Left lung (tissue), 4 donors: ENCODE measurements at regions not wholly inside any gene's neighbourhood (a gene's known extent, or its start where the extent isn't known, plus 50 kb on each side); places are given as distances from the start of the nearest gene placed in this dataset.

Experiments
- ATAC-seq: fragments of 200-7000 bp; cut with Tn5 transposase; one replicate; pipeline ENCODE4 v1.9.1; 2020; ENCODE audit warnings: moderate library complexity
- DNase-seq, 4 donors: peaks; one replicate each; pipeline ENCODE4 v3.0.0-alpha.2; 2013 to 2020
- H3K27ac ChIP-seq, 2 donors: fragments of 200-600 bp; sonication (generic) in 1 of 2; one replicate each; pipeline versions ENCODE4 v1.5.0 to v1.8.0; 2020 to 2021
- H3K27me3 ChIP-seq, 2 donors: fragments of 200-600 bp; sonication (generic) in 1 of 2; one replicate each; pipeline versions ENCODE4 v1.5.0 to v1.8.0; 2020 to 2021
- H3K36me3 ChIP-seq, 2 donors: fragments of 200-600 bp; sonication (generic) in 1 of 2; one replicate each; pipeline versions ENCODE4 v1.5.0 to v1.8.0; 2020 to 2021
- H3K4me1 ChIP-seq, 2 donors: fragments of 200-600 bp; one replicate each; pipeline ENCODE4 v1.8.0; 2021
- H3K4me3 ChIP-seq, 2 donors: fragments of 200-600 bp; sonication (generic) in 1 of 2; one replicate each; pipeline versions ENCODE4 v1.5.0 to v1.8.0; 2020 to 2021; ENCODE audit warnings: mild to moderate bottlenecking in 1 of 2
- H3K9me3 ChIP-seq, 2 donors: fragments of 200-600 bp; sonication (generic) in 1 of 2; one replicate each; pipeline versions ENCODE4 v1.5.0 to v1.8.0; 2020 to 2021
- intact Hi-C, 2 donors: fragments of 100-400 bp; cut with DNase I; formaldehyde crosslinking; loops; one replicate each; pipeline versions ENCODE4 v1.11.2 to v1.14.2; 2022
- TF ChIP-seq, protein P1 (sequence below), 2 donors: fragments of 200-600 bp; sonication (generic) in 1 of 2; IDR thresholded peaks; one replicate each; pipeline versions ENCODE4 v1.5.0 to v1.8.0; 2021; ENCODE audit warnings: antibody characterized with exemption in 2 of 2
- donor health status: DM: no; HTN: yes; CAD: no.
- donor health status: DM: no; HTN: no; CAD: no.

DNA sequence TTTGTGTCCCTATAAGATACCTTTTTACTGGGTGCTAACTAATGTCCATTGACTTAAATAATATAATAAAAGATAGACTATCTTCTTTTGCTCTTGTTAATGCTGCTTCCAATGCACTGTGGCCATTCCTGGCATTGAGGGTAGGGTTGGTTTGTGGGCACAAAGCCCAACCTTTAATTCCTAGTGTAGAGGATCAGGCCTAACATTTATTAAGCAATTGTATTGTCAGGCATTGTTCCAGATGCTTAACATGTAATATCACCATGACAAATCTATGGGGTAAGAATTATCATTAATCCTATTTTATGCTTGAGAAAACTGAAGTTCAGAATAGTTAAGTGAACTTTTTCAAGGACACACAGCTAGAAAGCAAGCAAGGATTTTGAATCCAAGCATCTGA, 60.4 kb upstream of the GPBP1 start:
- ATAC-seq (no peak), DNase-seq (no peak)
- no peaks in the 10 kb centered on the region for H3K27me3 ChIP-seq
- TF ChIP-seq, protein P1, sequence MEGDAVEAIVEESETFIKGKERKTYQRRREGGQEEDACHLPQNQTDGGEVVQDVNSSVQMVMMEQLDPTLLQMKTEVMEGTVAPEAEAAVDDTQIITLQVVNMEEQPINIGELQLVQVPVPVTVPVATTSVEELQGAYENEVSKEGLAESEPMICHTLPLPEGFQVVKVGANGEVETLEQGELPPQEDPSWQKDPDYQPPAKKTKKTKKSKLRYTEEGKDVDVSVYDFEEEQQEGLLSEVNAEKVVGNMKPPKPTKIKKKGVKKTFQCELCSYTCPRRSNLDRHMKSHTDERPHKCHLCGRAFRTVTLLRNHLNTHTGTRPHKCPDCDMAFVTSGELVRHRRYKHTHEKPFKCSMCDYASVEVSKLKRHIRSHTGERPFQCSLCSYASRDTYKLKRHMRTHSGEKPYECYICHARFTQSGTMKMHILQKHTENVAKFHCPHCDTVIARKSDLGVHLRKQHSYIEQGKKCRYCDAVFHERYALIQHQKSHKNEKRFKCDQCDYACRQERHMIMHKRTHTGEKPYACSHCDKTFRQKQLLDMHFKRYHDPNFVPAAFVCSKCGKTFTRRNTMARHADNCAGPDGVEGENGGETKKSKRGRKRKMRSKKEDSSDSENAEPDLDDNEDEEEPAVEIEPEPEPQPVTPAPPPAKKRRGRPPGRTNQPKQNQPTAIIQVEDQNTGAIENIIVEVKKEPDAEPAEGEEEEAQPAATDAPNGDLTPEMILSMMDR (IDR thresholded peaks at IDR 0.05), result no peak
- no peak overlapping the region for H3K27ac ChIP-seq
- no peaks in the 10 kb centered on the region for H3K4me1 ChIP-seq
- no peak overlapping the region for H3K4me3 ChIP-seq
- no peaks in the 10 kb centered on the region for H3K36me3 ChIP-seq
- H3K9me3 ChIP-seq, result no peaks in the 10 kb centered on the region
- intact Hi-C loops, result no loop called here

DNA sequence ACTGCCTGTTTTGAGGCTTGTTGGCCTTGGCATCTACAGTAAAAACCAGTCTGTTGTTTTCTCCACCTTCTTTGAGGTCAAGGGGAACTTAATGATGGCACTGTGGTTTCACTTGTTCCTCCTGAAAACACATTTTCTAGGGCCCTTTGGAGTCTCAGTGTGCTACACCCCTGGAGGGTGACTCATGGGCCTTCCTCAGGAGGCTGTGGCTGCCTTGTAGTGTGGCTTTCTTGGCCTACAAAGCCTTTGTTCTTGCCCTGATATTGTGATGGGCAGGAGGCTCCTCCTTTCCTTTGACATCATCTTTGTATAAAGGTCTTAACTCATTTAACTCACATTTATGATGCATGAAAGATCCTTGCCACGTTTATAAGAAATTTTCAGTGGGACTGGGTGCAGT, 56.3 kb upstream of the GPBP1 start:
- DNase-seq (no peak), ATAC-seq (no peak)
- H3K4me1 ChIP-seq, result no peaks in the 10 kb centered on the region
- TF ChIP-seq, protein P1 (IDR thresholded peaks at IDR 0.05), result no peak
- no peaks in the 10 kb centered on the region for H3K36me3 ChIP-seq
- H3K9me3 ChIP-seq, result no peaks in the 10 kb centered on the region
- no peak overlapping the region for H3K27ac ChIP-seq
- H3K4me3 ChIP-seq, result no peak overlapping the region
- H3K27me3 ChIP-seq, result no peaks in the 10 kb centered on the region
- intact Hi-C loops, result no loop called here

DNA sequence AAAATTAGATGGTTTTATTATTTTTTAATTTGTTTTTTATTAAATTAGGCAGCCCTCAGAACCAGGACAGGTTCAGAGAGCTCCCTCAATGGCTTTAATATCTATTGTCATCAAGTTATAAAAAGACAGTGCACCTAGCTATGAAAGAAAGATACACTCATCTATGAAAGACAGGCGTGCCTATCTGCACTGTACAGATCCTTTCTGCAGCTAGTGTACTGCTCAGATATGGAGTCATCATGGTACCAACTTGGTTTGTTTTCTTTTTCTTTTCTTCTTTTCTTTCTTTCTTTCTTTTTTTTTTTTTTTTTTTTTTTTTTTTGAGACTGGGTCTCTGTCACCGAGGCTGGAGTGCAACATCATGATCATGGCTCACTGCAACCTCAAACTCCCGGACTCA, 54.8 kb upstream of the GPBP1 start:
- no peaks in the 10 kb centered on the region for H3K27me3 ChIP-seq
- no peaks in the 10 kb centered on the region for H3K4me1 ChIP-seq
- TF ChIP-seq, protein P1 (IDR thresholded peaks at IDR 0.05), result no peak
- intact Hi-C loops, result no loop called here
- peaks cover 0 to 7% of the 10 kb centered on the region in 2 donors for H3K9me3 ChIP-seq
- no peak for DNase-seq
- no peak overlapping the region for H3K4me3 ChIP-seq
- no peak overlapping the region for H3K27ac ChIP-seq
- no peak for ATAC-seq
- no peaks in the 10 kb centered on the region for H3K36me3 ChIP-seq

DNA sequence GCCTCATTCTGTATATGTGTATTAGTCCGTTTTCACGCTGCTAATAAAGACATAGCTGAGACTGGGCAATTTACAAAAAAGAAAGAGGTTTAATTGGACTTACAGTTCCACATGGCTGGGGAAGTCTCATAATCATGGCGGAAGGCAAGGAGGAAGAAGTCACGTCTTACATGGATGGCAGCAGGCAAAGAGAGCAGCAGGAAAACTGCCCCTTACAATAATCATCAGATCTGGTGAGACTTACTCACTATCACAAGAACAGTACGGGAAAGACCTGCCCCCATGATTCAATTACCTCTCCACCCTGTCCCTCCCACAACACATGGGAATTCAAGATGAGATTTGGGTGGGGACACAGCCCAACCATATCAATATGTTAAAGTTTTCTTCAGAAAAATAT, 49.8 kb upstream of the GPBP1 start:
- no peaks in the 10 kb centered on the region for H3K36me3 ChIP-seq
- ATAC-seq (no peak), DNase-seq (no peak)
- H3K9me3 ChIP-seq, result peaks cover 0 to 7% of the 10 kb centered on the region in 2 donors
- no peaks in the 10 kb centered on the region for H3K27me3 ChIP-seq
- no peaks in the 10 kb centered on the region for H3K4me1 ChIP-seq
- TF ChIP-seq, protein P1 (IDR thresholded peaks at IDR 0.05), result no peak
- no peak overlapping the region for H3K27ac ChIP-seq
- intact Hi-C loops, result no loop called here
- H3K4me3 ChIP-seq, result no peak overlapping the region
